PC-3 (cell line): ENCODE measurements at regions not wholly inside any gene's neighbourhood (a gene's known extent, or its start where the extent isn't known, plus 50 kb on each side); places are given as distances from the start of the nearest gene placed in this dataset.

Experiments used
- ATAC-seq: fragments of 200-7000 bp; cut with Tn5 transposase; 2 replicates; pipeline ENCODE4 v1.9.1; 2020; ENCODE audit warnings: mild to moderate bottlenecking, moderate library complexity
- BruUV-seq: library from RNA; stranded (reverse); fragments of 400-500 nt; replicated peaks from 2 replicates; lab custom pipeline; 2021; lab: Mats Ljungman, UMichigan
- CTCF ChIA-PET: fragments of 300-600 bp; sonication (Branson Sonifier 250); formaldehyde crosslinking; loops from one replicate; lab custom pipeline; 2022; ENCODE audit warnings: antibody characterized with exemption; lab: Charles Lee
- POLR2A ChIA-PET: fragments of 300-600 bp; sonication (Branson Sonifier 250); formaldehyde crosslinking; loops from one replicate; lab custom pipeline; 2022; ENCODE audit warnings: antibody characterized with exemption; ENCODE audit not compliant: unreplicated experiment; lab: Charles Lee
- DNase-seq: peaks from one replicate; pipeline ENCODE4 v3.0.0-alpha.2; 2015
- H2AFZ ChIP-seq: fragments of 300-600 bp; sonication (generic); 2 replicates; pipeline ENCODE4 v1.6.0; 2016; ENCODE audit warnings: antibody characterized with exemption, low read length
- H3F3A ChIP-seq: fragments of 300-600 bp; sonication (generic); one replicate; pipeline ENCODE4 v1.6.0; 2017; ENCODE audit warnings: antibody characterized with exemption, low read length, control low read depth, mild to moderate bottlenecking; ENCODE audit not compliant: unreplicated experiment
- H3K27ac ChIP-seq: fragments of 300-600 bp; sonication (generic); 2 replicates; pipeline ENCODE4 v1.5.1; 2016; ENCODE audit warnings: mild to moderate bottlenecking, low read length
- H3K27me3 ChIP-seq: fragments of 300-600 bp; sonication (generic); 2 replicates; pipeline ENCODE4 v1.6.1; 2016; ENCODE audit warnings: low read length, mixed read lengths
- H3K36me3 ChIP-seq: fragments of 300-600 bp; sonication (generic); 2 replicates; pipeline ENCODE4 v1.6.1; 2016; ENCODE audit warnings: low read depth, mixed run types, low read length, mixed read lengths
- H3K4me1 ChIP-seq: fragments of 300-600 bp; sonication (generic); 2 replicates; pipeline ENCODE4 v1.5.1; 2016; ENCODE audit warnings: low read length; ENCODE audit not compliant: insufficient read depth
- H3K4me2 ChIP-seq: fragments of 300-600 bp; sonication (generic); 2 replicates; pipeline ENCODE4 v1.6.0; 2016; ENCODE audit warnings: low read length
- H3K4me3 ChIP-seq: fragments of 300-600 bp; sonication (generic); 2 replicates; pipeline ENCODE4 v1.5.1; 2016; ENCODE audit warnings: mild to moderate bottlenecking, low read length, mixed read lengths
- H3K79me2 ChIP-seq: fragments of 300-600 bp; sonication (generic); 2 replicates; pipeline ENCODE4 v1.6.1; 2017; ENCODE audit warnings: low read length, mixed read lengths
- H3K9ac ChIP-seq: fragments of 300-600 bp; sonication (generic); 2 replicates; pipeline ENCODE4 v1.6.0; 2016; ENCODE audit warnings: mild to moderate bottlenecking, low read length
- H3K9me2 ChIP-seq: fragments of 300-600 bp; sonication (generic); replicated peaks from 2 replicates; pipeline ENCODE4 v1.6.1; 2016; ENCODE audit warnings: mixed run types, low read length, mixed read lengths
- H3K9me3 ChIP-seq: fragments of 300-600 bp; sonication (generic); 2 replicates; pipeline ENCODE4 v1.6.1; 2016; ENCODE audit warnings: low read length, mixed read lengths
- H4K20me1 ChIP-seq: fragments of 300-600 bp; sonication (generic); 2 replicates; pipeline ENCODE4 v1.6.1; 2016; ENCODE audit warnings: low read length, mixed read lengths
- EZH2 ChIP-seq: fragments of 300-600 bp; sonication (generic); IDR thresholded peaks from one replicate; pipeline ENCODE4 v1.6.1; 2017; ENCODE audit warnings: antibody characterized with exemption, mild to moderate bottlenecking, low read length; ENCODE audit not compliant: unreplicated experiment
- EZH2phosphoT487 ChIP-seq: fragments of 300-600 bp; sonication (generic); IDR thresholded peaks from 2 replicates; pipeline ENCODE4 v1.6.1; 2018; ENCODE audit warnings: mild to moderate bottlenecking, antibody characterized with exemption, low read length, borderline replicate concordance
- intact Hi-C: fragments of 100-400 bp; cut with micrococcal nuclease; formaldehyde crosslinking; loops from 2 replicates; pipeline ENCODE4 v1.9.0; 2023
- TF ChIP-seq, protein P1 (sequence below): fragments of 300-600 bp; sonication (generic); conservative IDR thresholded peaks from 2 replicates; pipeline ENCODE4 v1.5.1; 2017; ENCODE audit warnings: antibody characterized with exemption, low read depth, mild to moderate bottlenecking, low read length

DNA sequence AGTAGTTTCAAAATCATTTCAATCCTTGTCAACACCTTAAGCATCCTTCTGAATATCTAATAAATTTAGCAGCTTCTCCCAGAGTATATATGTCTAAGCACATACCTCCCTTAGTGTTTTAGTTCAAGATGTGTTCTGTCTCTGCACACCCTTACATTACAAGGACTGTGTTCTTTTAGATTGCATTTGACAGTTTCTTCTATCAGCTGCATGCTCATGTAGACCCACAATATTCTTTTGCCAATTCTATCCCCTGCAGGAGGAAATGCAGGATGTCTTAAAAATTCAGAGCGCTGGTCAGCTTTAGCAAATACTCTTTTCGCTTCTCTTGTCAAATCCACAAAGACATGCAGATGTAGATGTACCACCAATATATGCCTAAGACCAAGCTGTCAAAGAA, 145.8 kb upstream of the SLC30A5 start:
- BruUV-seq, result no TSS peak
- Histone ChIP-seq H4K20me1 (no peaks in the 10 kb centered on the region), H3K27ac (no peak overlapping the region), H3F3A (no peaks in the 10 kb centered on the region), H3K4me2 (no peak overlapping the region), H3K9me2 (no peaks in the 10 kb centered on the region), H3K9ac (no peak overlapping the region), H3K9me3 (no peaks in the 10 kb centered on the region), H3K4me3 (no peak overlapping the region), H3K27me3 (peaks cover 10% of the 10 kb centered on the region; the same call in 1 of the 2 replicates), H3K4me1 (no peaks in the 10 kb centered on the region), H3K36me3 (no peaks in the 10 kb centered on the region), H2AFZ (no peak overlapping the region), H3K79me2 (no peaks in the 10 kb centered on the region)
- TF ChIP-seq EZH2phosphoT487 (no peak), EZH2 (no peak)
- TF ChIP-seq, protein P1, sequence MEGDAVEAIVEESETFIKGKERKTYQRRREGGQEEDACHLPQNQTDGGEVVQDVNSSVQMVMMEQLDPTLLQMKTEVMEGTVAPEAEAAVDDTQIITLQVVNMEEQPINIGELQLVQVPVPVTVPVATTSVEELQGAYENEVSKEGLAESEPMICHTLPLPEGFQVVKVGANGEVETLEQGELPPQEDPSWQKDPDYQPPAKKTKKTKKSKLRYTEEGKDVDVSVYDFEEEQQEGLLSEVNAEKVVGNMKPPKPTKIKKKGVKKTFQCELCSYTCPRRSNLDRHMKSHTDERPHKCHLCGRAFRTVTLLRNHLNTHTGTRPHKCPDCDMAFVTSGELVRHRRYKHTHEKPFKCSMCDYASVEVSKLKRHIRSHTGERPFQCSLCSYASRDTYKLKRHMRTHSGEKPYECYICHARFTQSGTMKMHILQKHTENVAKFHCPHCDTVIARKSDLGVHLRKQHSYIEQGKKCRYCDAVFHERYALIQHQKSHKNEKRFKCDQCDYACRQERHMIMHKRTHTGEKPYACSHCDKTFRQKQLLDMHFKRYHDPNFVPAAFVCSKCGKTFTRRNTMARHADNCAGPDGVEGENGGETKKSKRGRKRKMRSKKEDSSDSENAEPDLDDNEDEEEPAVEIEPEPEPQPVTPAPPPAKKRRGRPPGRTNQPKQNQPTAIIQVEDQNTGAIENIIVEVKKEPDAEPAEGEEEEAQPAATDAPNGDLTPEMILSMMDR, result no peak
- no peak for ATAC-seq
- POLR2A ChIA-PET, result no interaction called here
- CTCF ChIA-PET, result no interaction called here
- no peak for DNase-seq
- intact Hi-C loops, result no loop called here

DNA sequence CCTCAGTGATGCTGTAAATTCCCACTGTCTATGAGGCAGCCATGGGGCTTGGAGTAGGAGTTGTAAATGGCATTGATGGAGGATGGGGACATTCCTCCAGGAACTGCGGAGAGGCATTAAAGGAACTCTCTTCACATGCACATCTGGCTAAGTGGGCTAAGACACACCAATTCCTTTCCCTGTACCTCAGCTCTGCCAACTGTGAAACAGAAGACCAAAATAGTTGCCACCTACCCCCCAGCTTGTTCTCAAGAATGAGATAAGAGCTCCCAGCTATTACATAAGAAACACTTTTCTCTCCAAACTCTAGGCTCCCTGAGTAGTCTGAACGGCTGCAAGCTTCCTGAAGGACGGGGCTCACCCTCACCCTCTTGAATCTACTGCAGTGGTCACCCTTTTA, 144.6 kb upstream of the SLC30A5 start:
- ChIA-PET CTCF (no interaction called here), POLR2A (no interaction called here)
- no TSS peak for BruUV-seq
- Histone ChIP-seq H3K4me2 (no peak overlapping the region), H3K9ac (no peak overlapping the region), H3K79me2 (no peaks in the 10 kb centered on the region), H3F3A (no peaks in the 10 kb centered on the region), H3K4me3 (no peak overlapping the region), H3K4me1 (no peaks in the 10 kb centered on the region), H3K9me2 (no peaks in the 10 kb centered on the region), H3K27ac (no peak overlapping the region), H3K27me3 (peaks cover 10% of the 10 kb centered on the region; the same call in 1 of the 2 replicates), H4K20me1 (no peaks in the 10 kb centered on the region), H3K9me3 (no peaks in the 10 kb centered on the region), H2AFZ (no peak overlapping the region), H3K36me3 (no peaks in the 10 kb centered on the region)
- intact Hi-C loops, result no loop called here
- DNase-seq, result no peak
- no peak for ATAC-seq
- TF ChIP-seq, protein P1, result no peak
- TF ChIP-seq EZH2, result no peak
- TF ChIP-seq EZH2phosphoT487, result no peak

DNA sequence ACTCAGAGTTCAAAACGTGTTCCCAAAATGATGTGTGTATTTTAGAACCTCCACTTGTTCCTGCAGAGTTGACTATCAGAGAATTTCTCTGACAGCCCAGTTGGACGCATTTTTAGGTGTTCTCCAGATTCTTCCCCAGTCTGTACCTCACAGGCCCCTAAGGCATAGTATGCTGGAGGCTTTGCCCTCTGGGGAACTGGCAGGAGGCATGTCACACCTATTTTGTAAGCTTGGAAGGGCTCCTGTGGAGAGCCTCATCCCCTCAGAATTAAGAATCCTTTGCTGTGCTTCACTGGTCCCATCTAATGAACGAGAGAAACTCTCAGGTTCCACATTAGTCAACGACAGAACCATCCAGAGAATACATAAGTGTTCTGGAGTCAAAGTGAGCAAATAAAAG, 144.1 kb upstream of the SLC30A5 start:
- H3K4me2 ChIP-seq, result no peak overlapping the region

More for the DNA sequence above, 144.1 kb upstream of the SLC30A5 start:
- H3K9me3 ChIP-seq, result no peaks in the 10 kb centered on the region
- H4K20me1 ChIP-seq, result no peaks in the 10 kb centered on the region
- TF ChIP-seq EZH2phosphoT487 (no peak), EZH2 (no peak)
- TF ChIP-seq, protein P1, result no peak
- no peaks in the 10 kb centered on the region for H3K9me2 ChIP-seq
- intact Hi-C loops, result no loop called here
- H3K36me3 ChIP-seq, result no peaks in the 10 kb centered on the region
- POLR2A ChIA-PET, result interaction anchor here (0.6 kb wide), 1 partner anchor 13 kb away, joined by 4 read pairs; no protein-coding TSS in a partner anchor
- H2AFZ ChIP-seq, result no peak overlapping the region
- BruUV-seq, result no TSS peak
- DNase-seq (no peak), ATAC-seq (no peak)
- H3K4me3 ChIP-seq, result no peak overlapping the region
- no peak overlapping the region for H3K27ac ChIP-seq
- no peaks in the 10 kb centered on the region for H3F3A ChIP-seq
- H3K9ac ChIP-seq, result no peak overlapping the region
- CTCF ChIA-PET, result no interaction called here
- no peaks in the 10 kb centered on the region for H3K79me2 ChIP-seq
- peaks cover 10% of the 10 kb centered on the region; the same call in 1 of the 2 replicates for H3K27me3 ChIP-seq
- no peaks in the 10 kb centered on the region for H3K4me1 ChIP-seq
